H9 (cell line): ENCODE measurements at regions not wholly inside any gene's neighbourhood (a gene's known extent, or its start where the extent isn't known, plus 50 kb on each side); places are given as distances from the start of the nearest gene placed in this dataset.
"Not testable (repeated sequence)": the region's sequence is repeated elsewhere in the genome, so short reads cannot be mapped to it uniquely, and the experiment has no call there.

Source experiments
- DNase-seq: peaks from one replicate; pipeline ENCODE4 v3.0.0-alpha.2; 2017
- H2AFZ ChIP-seq: one replicate; pipeline ENCODE4 v1.6.1; 2013; ENCODE audit warnings: mild to moderate bottlenecking, low read length, control low read depth, moderate library complexity
- H2AK5ac ChIP-seq: 2 replicates; pipeline ENCODE4 v1.6.1; 2013; ENCODE audit warnings: low read length, control low read depth, mixed read lengths; ENCODE audit not compliant: insufficient read length
- H2BK120ac ChIP-seq: one replicate; pipeline ENCODE4 v1.6.1; 2013; ENCODE audit warnings: low read depth, mild to moderate bottlenecking, low read length, control low read depth, inconsistent platforms; ENCODE audit not compliant: poor library complexity, severe bottlenecking
- H2BK12ac ChIP-seq: 2 replicates; pipeline ENCODE4 v1.6.1; 2013; ENCODE audit warnings: low read length, control low read depth, mixed read lengths, low read depth; ENCODE audit not compliant: insufficient read length
- H2BK15ac ChIP-seq: 2 replicates; pipeline ENCODE4 v1.6.1; 2013; ENCODE audit warnings: low read depth, low read length, control low read depth
- H2BK20ac ChIP-seq: one replicate; pipeline ENCODE4 v1.6.1; 2013; ENCODE audit warnings: low read depth, mild to moderate bottlenecking, low read length, control low read depth, inconsistent platforms; ENCODE audit not compliant: poor library complexity, severe bottlenecking
- H2BK5ac ChIP-seq: 2 replicates; pipeline ENCODE4 v1.6.1; 2013; ENCODE audit warnings: low read length, control low read depth, mixed read lengths; ENCODE audit not compliant: insufficient read length
- H3K14ac ChIP-seq: 2 replicates; pipeline ENCODE4 v1.6.1; 2013; ENCODE audit warnings: low read length, control low read depth; ENCODE audit not compliant: insufficient read depth
- H3K18ac ChIP-seq: 2 replicates; pipeline ENCODE4 v1.6.1; 2013; ENCODE audit warnings: low read depth, mild to moderate bottlenecking, mixed read lengths, low read length, control low read depth; ENCODE audit not compliant: insufficient read length
- H3K23ac ChIP-seq: 2 replicates; pipeline ENCODE4 v1.6.1; 2013; ENCODE audit warnings: low read length, control low read depth, mixed read lengths, low read depth; ENCODE audit not compliant: insufficient read length
- H3K23me2 ChIP-seq: 2 replicates; pipeline ENCODE4 v1.6.1; 2013; ENCODE audit warnings: low read depth, mild to moderate bottlenecking, mixed read lengths, low read length, control low read depth; ENCODE audit not compliant: insufficient read length, poor library complexity, severe bottlenecking
- H3K27ac ChIP-seq: 2 replicates; pipeline ENCODE4 v1.5.1; 2013; ENCODE audit warnings: low read length, control low read depth, mixed read lengths, low read depth; ENCODE audit not compliant: insufficient read length
- H3K27me3 ChIP-seq: 2 replicates; pipeline ENCODE4 v1.6.1; 2013; ENCODE audit warnings: low read length, control low read depth, inconsistent platforms; ENCODE audit not compliant: insufficient read depth
- H3K4ac ChIP-seq: 2 replicates; pipeline ENCODE4 v1.6.1; 2013; ENCODE audit warnings: low read depth, mild to moderate bottlenecking, control low read depth, inconsistent platforms, low read length, moderate library complexity
- H3K4me1 ChIP-seq: 2 replicates; pipeline ENCODE4 v1.6.1; 2013; ENCODE audit warnings: low read length, control low read depth, inconsistent platforms; ENCODE audit not compliant: insufficient read depth
- H3K4me2 ChIP-seq: 2 replicates; pipeline ENCODE4 v1.6.1; 2013; ENCODE audit warnings: low read length, control low read depth, mixed read lengths; ENCODE audit not compliant: insufficient read length, insufficient read depth
- H3K56ac ChIP-seq: 2 replicates; pipeline ENCODE4 v1.6.1; 2013; ENCODE audit warnings: low read depth, mild to moderate bottlenecking, mixed read lengths, low read length, control low read depth; ENCODE audit not compliant: insufficient read length
- H3K79me1 ChIP-seq: 2 replicates; pipeline ENCODE4 v1.6.1; 2013; ENCODE audit warnings: low read depth, mild to moderate bottlenecking, moderate library complexity, low read length, control low read depth, inconsistent platforms; ENCODE audit not compliant: insufficient read depth, poor library complexity, severe bottlenecking
- H3K79me2 ChIP-seq: 2 replicates; pipeline ENCODE4 v1.6.1; 2013; ENCODE audit warnings: low read length, control low read depth, inconsistent platforms; ENCODE audit not compliant: insufficient read depth
- H3K9ac ChIP-seq: 2 replicates; pipeline ENCODE4 v1.6.1; 2013; ENCODE audit warnings: low read length, control low read depth, mixed read lengths; ENCODE audit not compliant: insufficient read length; ENCODE audit errors: extremely low read depth
- H3K9me3 ChIP-seq: one replicate; pipeline ENCODE4 v1.6.1; 2013; ENCODE audit warnings: low read depth, low read length, inconsistent platforms; ENCODE audit not compliant: control insufficient read depth
- H3T11ph ChIP-seq: one replicate; pipeline ENCODE4 v1.6.1; 2013; ENCODE audit warnings: mild to moderate bottlenecking, low read length, control low read depth, inconsistent platforms
- H4K20me1 ChIP-seq: one replicate; pipeline ENCODE4 v1.6.1; 2013; ENCODE audit not compliant: control insufficient read depth, insufficient read length, insufficient read depth
- H4K5ac ChIP-seq: 2 replicates; pipeline ENCODE4 v1.6.1; 2013; ENCODE audit warnings: low read depth, mild to moderate bottlenecking, mixed read lengths, low read length, control low read depth; ENCODE audit not compliant: insufficient read length
- H4K8ac ChIP-seq: replicated peaks from 2 replicates; pipeline ENCODE4 v1.6.1; 2013; ENCODE audit warnings: low read length, control low read depth, mixed read lengths, low read depth; ENCODE audit not compliant: insufficient read length
- H4K91ac ChIP-seq: 2 replicates; pipeline ENCODE4 v1.6.1; 2013; ENCODE audit warnings: low read depth, mild to moderate bottlenecking, moderate library complexity, mixed read lengths, low read length, control low read depth; ENCODE audit not compliant: insufficient read length
- H3K27ac Mint-ChIP-seq, 3 experiments: 2 replicates in 2 of 3; 3 replicates in 1 of 3; pipeline ENCODE4 v1.8.0; 2020 to 2021; ENCODE audit warnings: mixed read lengths in 3 of 3, mild to moderate bottlenecking in 1 of 3, moderate library complexity in 1 of 3
- H3K27me3 Mint-ChIP-seq: 2 replicates; pipeline ENCODE4 v1.8.0; 2021; ENCODE audit warnings: low read depth, mild to moderate bottlenecking, moderate library complexity, mixed read lengths
- H3K36me3 Mint-ChIP-seq, 3 experiments: 2 replicates in 2 of 3; 3 replicates in 1 of 3; pipeline ENCODE4 v1.8.0; 2020 to 2021; ENCODE audit warnings: low read depth in 3 of 3, mixed read lengths in 3 of 3; ENCODE audit not compliant: insufficient read depth in 1 of 3
- H3K4me1 Mint-ChIP-seq, 2 experiments: 2 replicates each; pipeline ENCODE4 v1.8.0; 2020; ENCODE audit warnings: mixed read lengths in 2 of 2
- H3K4me3 Mint-ChIP-seq, 2 experiments: 2 replicates in 1 of 2; 3 replicates in 1 of 2; pipeline ENCODE4 v1.8.0; 2020 to 2021; ENCODE audit warnings: mild to moderate bottlenecking in 2 of 2, mixed read lengths in 2 of 2, moderate library complexity in 1 of 2
- H3K9me3 Mint-ChIP-seq, 2 experiments: 2 replicates in 1 of 2; 3 replicates in 1 of 2; pipeline ENCODE4 v1.8.0; 2020; ENCODE audit warnings: mild to moderate bottlenecking in 2 of 2, mixed read lengths in 2 of 2, moderate library complexity in 1 of 2
- WGBS: extraction: QIAGEN DNeasy Blood & Tissue Kit; methylation state at CpG from one replicate; pipeline ENCODE4 v1.1.7; 2013; ENCODE audit warnings: missing lambda C conversion rate, low lambda C conversion rate, mixed read lengths; ENCODE audit not compliant: insufficient read length; ENCODE audit errors: extremely low coverage; 5-methylcytosine and 5-hydroxymethylcytosine counted together

DNA sequence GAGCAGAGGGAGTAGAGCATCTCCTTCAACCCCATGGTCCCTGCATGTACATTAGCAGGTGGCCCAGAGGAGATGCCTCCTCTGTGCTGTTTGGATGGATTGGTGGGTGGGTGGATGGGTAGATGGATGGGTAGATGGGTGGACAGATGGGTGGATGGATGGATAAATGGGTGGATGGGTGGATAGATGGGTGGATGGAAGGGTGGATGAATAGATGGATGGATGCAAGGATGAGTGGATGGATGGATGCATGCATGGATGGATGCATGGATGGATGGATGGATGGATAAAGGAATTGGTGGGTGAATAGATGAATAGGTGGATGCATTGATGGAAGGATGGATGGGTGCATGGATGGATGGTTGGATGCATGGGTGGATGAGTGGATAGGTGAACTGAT, 136.5 kb downstream of the NPIPB11 start:
- not testable (repeated sequence) for H3K79me2 ChIP-seq, DNase-seq, H2BK20ac ChIP-seq, H2AK5ac ChIP-seq, H3T11ph ChIP-seq, H3K27me3 Mint-ChIP-seq, H3K4me3 Mint-ChIP-seq, H3K23me2 ChIP-seq, H3K36me3 Mint-ChIP-seq, H4K20me1 ChIP-seq, H3K4ac ChIP-seq, H2BK120ac ChIP-seq, H4K91ac ChIP-seq, H4K5ac ChIP-seq, H3K9ac ChIP-seq, H2AFZ ChIP-seq, H2BK5ac ChIP-seq, H3K27ac Mint-ChIP-seq, H3K9me3 Mint-ChIP-seq, H3K56ac ChIP-seq, H4K8ac ChIP-seq, H2BK12ac ChIP-seq, H3K4me2 ChIP-seq, H3K4me1 ChIP-seq, H3K27ac ChIP-seq, H3K4me1 Mint-ChIP-seq, H3K9me3 ChIP-seq, H3K18ac ChIP-seq, H3K14ac ChIP-seq, H2BK15ac ChIP-seq, H3K23ac ChIP-seq, H3K79me1 ChIP-seq, H3K27me3 ChIP-seq

DNA sequence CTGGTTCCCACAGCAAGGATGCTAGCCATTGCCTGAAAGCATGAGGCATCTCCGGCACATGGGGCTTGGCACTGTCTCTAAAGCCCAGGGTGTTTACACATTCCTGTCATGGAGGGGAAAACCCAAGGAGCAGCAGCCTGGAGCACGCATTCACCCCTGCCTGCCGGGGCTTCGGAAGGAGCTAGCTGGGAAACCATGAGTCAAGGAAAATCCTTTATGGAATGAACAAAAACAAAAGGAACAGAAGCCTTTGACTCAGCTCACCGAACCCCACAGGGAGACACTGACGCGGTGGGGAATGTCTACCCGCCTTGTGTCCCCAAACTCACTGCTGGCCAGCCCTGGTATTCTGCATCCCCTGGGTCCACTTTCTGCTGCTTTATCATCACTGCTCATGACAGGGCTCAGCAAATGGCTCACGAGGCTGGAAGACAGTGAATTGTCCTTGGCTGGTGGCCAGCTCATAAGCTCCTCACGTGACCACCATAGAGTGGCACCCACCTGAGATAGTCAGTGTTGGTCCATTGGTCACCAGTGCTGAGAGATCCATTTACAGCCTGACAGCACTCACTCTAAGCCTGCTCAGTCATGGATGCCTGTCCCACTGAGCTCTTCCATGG, 137.2 kb downstream of the NPIPB11 start:
- not testable (repeated sequence) for H3K9ac ChIP-seq, H3K4me1 ChIP-seq, H4K20me1 ChIP-seq, H3K9me3 ChIP-seq, H3K14ac ChIP-seq, H3K4me2 ChIP-seq, H4K8ac ChIP-seq, H2BK5ac ChIP-seq, H3K18ac ChIP-seq, H3K36me3 Mint-ChIP-seq, H3K56ac ChIP-seq, H3K4me1 Mint-ChIP-seq, H2BK20ac ChIP-seq, H2BK120ac ChIP-seq, H2BK12ac ChIP-seq, H3K9me3 Mint-ChIP-seq, H3K23ac ChIP-seq, H2BK15ac ChIP-seq, H3K79me2 ChIP-seq, H4K5ac ChIP-seq, H3K27ac Mint-ChIP-seq, H2AK5ac ChIP-seq, H3K23me2 ChIP-seq, H2AFZ ChIP-seq, H3K27me3 ChIP-seq, H3K27me3 Mint-ChIP-seq, H4K91ac ChIP-seq, H3K27ac ChIP-seq, DNase-seq, H3K79me1 ChIP-seq, H3T11ph ChIP-seq, H3K4ac ChIP-seq, H3K4me3 Mint-ChIP-seq
- no CpG with 5 or more reads among the region's 10 CpGs for WGBS
